Activated T-helper 1 cell treated with anti-CD3 and anti-CD28 coated beads, Interleukin-12 subunit alpha, Interleukin-12 subunit beta, Interleukin-2, Interleukin-4 antibody, amounts not matched to agents 30 ng/mL and 10 ng/mL and 1 ng/mL, durations not matched to agents 14 hours and 24 hours and 36 hours (primary cell): ENCODE measurements at regions not wholly inside any gene's neighbourhood (a gene's known extent, or its start where the extent isn't known, plus 50 kb on each side); places are given as distances from the start of the nearest gene placed in this dataset.

Experiments
- DNase-seq: peaks from one replicate; pipeline ENCODE4 v3.0.0; 2021; ENCODE audit warnings: low spot score
- H3K27ac Mint-ChIP-seq: one replicate; pipeline ENCODE4 v1.8.0; 2021; ENCODE audit warnings: mild to moderate bottlenecking, mixed read lengths
- H3K27me3 Mint-ChIP-seq: one replicate; pipeline ENCODE4 v1.8.0; 2022; ENCODE audit warnings: mild to moderate bottlenecking, moderate library complexity, mixed read lengths; ENCODE audit not compliant: insufficient read depth
- H3K36me3 Mint-ChIP-seq: one replicate; pipeline ENCODE4 v1.8.0; 2021; ENCODE audit warnings: low read depth, mixed read lengths
- H3K4me1 Mint-ChIP-seq: one replicate; pipeline ENCODE4 v1.8.0; 2021; ENCODE audit warnings: low read depth, mixed read lengths
- H3K4me3 Mint-ChIP-seq: one replicate; pipeline ENCODE4 v1.8.0; 2021; ENCODE audit warnings: mild to moderate bottlenecking, moderate library complexity, mixed read lengths
- H3K9me3 Mint-ChIP-seq: one replicate; pipeline ENCODE4 v1.8.0; 2021; ENCODE audit warnings: mixed read lengths
- intact Hi-C: fragments of 100-400 bp; cut with micrococcal nuclease; formaldehyde crosslinking; loops from one replicate; pipeline ENCODE4 v1.15.1; 2024

DNA sequence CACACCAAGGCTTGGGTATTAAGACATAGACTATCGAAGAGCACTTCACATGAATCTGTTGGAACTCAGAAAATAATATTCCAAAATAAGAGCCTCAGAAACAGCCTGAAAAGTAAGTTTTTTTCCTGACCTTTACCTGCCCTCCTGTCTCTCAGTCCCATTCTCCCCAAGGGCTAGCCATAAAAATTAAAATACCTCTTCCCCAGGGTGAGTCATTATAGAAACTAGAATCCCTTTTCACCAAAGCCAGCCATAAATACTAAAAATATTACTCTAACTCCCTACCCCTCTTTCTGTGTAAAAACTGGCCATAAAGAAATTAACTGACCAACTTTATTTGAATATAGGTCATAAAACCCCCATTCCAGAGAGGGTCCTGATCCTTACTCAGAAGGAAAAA lies 87.9 kb upstream of the TMEM106B start:
- intact Hi-C loops: no loop called here

DNA sequence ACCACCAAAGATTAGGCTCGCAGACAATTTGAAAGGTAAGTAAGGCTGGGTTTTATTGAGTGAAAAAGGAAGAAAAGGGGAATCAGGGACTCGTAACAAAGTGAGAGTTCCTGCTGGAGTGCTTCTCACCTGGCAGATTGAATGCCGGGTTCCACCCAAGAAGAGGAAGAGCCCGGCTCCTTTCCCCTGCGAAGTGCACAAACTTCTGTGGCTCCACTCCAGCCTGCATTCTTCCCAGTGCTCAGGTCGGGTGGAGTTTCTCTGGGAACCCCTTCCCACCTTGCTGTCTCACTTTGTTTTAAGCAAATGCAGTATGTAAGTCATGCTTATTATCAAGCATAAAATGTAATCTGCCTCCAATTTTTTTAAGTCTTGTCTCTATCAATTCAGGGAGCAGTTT lies 87.1 kb upstream of the TMEM106B start:
- no peak overlapping the region for H3K4me3 Mint-ChIP-seq
- H3K36me3 Mint-ChIP-seq: no peaks in the 10 kb centered on the region
- H3K27ac Mint-ChIP-seq: no peak overlapping the region
- H3K4me1 Mint-ChIP-seq: no peaks in the 10 kb centered on the region
- no peak for DNase-seq
- peaks cover 8% of the 10 kb centered on the region for H3K27me3 Mint-ChIP-seq
- intact Hi-C loops: no loop called here
- H3K9me3 Mint-ChIP-seq: no peaks in the 10 kb centered on the region

More for the DNA sequence above, 87.9 kb upstream of the TMEM106B start:
- Mint-ChIP-seq H3K9me3 (no peaks in the 10 kb centered on the region), H3K4me1 (no peaks in the 10 kb centered on the region), H3K4me3 (no peak overlapping the region), H3K36me3 (no peaks in the 10 kb centered on the region), H3K27me3 (peaks cover 11% of the 10 kb centered on the region), H3K27ac (no peak overlapping the region)
- no peak for DNase-seq

DNA sequence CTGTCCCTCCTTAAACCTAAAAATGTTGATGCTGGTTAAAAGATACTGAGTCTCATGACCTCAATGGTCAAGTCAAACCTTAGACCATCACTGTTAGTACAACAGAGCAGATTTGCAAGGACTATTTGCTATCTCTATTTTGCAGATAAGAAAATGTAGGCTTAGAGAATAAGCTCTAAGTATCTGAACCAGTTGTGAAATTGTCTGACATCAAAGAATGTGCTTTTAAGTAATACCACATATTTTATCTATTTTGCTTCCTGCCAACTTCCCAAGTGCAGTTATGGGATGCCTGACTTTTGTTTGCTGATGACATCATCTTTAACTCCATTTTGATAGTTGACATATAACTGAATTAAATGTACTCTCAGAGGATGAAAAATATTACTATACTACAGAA lies 83.6 kb upstream of the TMEM106B start:
- Mint-ChIP-seq H3K27me3 (peaks cover 8% of the 10 kb centered on the region), H3K4me3 (no peak overlapping the region), H3K4me1 (peaks cover 8% of the 10 kb centered on the region), H3K27ac (no peak overlapping the region), H3K9me3 (peaks cover 6% of the 10 kb centered on the region), H3K36me3 (no peaks in the 10 kb centered on the region)
- intact Hi-C loops: no loop called here
- no peak for DNase-seq

DNA sequence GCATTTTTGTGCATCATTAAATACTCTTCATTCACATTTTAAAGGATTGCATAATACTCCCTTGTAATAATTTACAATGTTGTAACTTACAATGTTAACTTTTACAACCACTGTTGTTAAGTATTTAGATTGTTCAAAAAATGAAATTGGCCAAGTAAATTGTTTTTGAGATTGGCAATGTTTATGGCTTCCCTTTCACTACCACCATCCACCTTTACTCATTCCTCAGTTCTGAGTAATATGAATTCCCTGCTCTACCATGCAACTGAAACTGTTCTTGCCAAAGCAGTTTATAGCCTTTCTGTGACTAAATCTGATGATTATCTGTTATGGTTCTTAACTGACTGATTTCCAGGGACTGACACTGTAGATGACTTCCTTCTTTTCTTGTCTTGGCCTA lies 80.5 kb upstream of the TMEM106B start:
- Mint-ChIP-seq H3K27ac (no peak overlapping the region), H3K9me3 (peaks cover 11% of the 10 kb centered on the region), H3K4me1 (peaks cover 8% of the 10 kb centered on the region), H3K4me3 (no peak overlapping the region), H3K36me3 (no peaks in the 10 kb centered on the region), H3K27me3 (no peaks in the 10 kb centered on the region)
- no peak for DNase-seq
- intact Hi-C loops: no loop called here

DNA sequence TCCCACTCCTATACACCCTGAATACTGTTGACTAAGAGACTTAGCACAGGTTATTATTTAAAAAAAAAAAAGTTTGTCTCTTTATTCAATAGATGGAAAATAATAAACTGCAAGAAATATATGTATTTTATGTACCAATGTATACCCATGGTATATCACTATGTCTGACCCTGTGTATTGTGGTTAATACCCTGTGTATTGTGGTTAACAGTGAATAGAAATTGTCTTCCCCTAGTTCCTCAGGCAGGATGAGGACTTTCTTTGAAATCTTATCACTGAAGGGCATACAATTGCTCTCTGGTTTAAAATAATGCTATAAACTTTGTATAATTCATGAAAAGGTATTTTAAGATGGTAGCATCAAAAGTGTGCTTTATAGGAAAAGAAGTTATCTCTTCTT lies 80.0 kb upstream of the TMEM106B start:
- intact Hi-C loops: no loop called here
- Mint-ChIP-seq H3K27ac (no peak overlapping the region), H3K36me3 (no peaks in the 10 kb centered on the region), H3K9me3 (peaks cover 11% of the 10 kb centered on the region), H3K27me3 (no peaks in the 10 kb centered on the region), H3K4me1 (peaks cover 8% of the 10 kb centered on the region), H3K4me3 (no peak overlapping the region)
- DNase-seq: no peak

DNA sequence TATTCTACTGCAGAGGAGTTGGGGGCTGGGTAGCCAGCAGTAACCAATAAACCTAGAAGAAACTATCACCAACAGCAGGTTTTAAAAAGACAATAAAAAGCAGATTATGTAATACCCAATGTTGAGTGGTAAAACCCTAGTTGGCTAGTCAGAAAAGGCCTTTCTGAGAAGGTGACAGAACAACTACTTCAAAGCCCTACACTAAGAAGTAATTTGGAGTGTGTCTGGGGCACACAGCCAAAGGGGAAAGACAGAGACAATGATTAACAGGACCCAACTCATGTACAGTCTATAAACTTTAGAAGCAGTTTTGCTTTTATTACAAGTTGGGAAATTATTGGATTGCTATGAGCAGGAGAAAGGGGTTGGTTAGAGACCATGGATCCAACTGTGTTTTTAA lies 77.2 kb upstream of the TMEM106B start:
- Mint-ChIP-seq H3K9me3 (peaks cover 11% of the 10 kb centered on the region), H3K4me3 (no peak overlapping the region), H3K27me3 (no peaks in the 10 kb centered on the region), H3K36me3 (no peaks in the 10 kb centered on the region), H3K27ac (no peak overlapping the region), H3K4me1 (peaks cover 8% of the 10 kb centered on the region)
- DNase-seq: no peak
- intact Hi-C loops: no loop called here

DNA sequence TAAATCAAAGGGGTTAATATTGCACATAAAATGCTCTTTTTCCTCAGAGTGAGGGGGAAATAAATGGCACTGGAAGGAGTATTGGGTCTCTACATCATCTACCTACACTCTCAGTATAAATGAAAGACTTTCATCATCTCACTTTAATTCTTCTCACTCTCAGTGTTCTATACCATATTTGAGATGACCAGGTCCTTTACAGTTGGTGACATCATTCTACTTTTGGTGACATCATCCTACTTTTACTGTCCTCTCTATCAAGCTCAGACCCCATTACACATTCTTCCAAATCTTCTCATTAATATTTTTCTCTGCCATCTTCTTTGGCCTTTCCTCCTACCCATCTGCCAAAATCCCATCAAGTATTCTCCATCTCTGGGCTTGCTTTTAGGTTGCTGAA lies 74.6 kb upstream of the TMEM106B start:
- Mint-ChIP-seq H3K27me3 (peaks cover 2% of the 10 kb centered on the region), H3K36me3 (no peaks in the 10 kb centered on the region), H3K4me1 (no peaks in the 10 kb centered on the region), H3K4me3 (no peak overlapping the region), H3K9me3 (peaks cover 11% of the 10 kb centered on the region), H3K27ac (no peak overlapping the region)
- intact Hi-C loops: no loop called here
- DNase-seq: no peak

DNA sequence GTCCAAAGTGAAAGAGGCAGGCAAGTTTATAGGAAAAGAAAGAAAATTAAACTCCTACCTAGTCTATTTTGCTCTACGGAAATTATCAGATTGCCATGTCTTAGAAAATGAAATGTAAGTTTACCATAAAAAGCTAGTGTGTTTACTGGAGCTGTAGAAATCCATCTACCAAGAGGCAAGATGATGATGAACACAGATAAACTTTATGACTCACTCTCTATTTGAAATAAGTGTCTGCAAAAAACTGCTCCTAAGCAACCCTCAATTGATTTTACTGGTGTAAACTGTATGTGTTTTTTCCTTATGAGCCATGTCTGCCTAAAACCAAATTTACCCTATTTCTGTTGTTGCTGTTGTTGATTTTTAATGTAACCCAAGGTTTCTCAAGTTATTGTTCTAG lies 73.8 kb upstream of the TMEM106B start:
- Mint-ChIP-seq H3K36me3 (no peaks in the 10 kb centered on the region), H3K27me3 (peaks cover 5% of the 10 kb centered on the region), H3K9me3 (peaks cover 6% of the 10 kb centered on the region), H3K27ac (no peak overlapping the region), H3K4me3 (no peak overlapping the region), H3K4me1 (no peaks in the 10 kb centered on the region)
- intact Hi-C loops: no loop called here
- DNase-seq: no peak

DNA sequence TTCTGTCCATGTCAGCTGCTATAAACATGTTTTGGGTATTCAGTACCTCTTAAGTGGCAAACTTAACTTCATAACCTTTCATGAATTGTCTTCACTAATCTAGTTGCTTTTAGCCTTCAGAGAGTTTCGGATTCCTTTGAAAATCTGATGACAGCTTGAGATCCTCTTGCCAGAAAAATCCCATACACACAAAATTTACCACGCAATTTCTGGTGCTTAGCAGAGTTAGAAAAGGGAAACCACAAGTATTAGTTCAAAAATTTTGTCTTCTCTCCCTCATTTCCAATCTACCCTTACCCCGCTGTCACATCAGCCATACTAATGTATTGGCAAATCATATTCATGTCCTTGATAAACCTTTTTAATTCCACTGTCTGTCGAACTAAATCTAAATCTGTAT lies 72.7 kb upstream of the TMEM106B start:
- Mint-ChIP-seq H3K27me3 (peaks cover 5% of the 10 kb centered on the region), H3K36me3 (no peaks in the 10 kb centered on the region), H3K27ac (no peak overlapping the region), H3K4me1 (no peaks in the 10 kb centered on the region), H3K4me3 (no peak overlapping the region), H3K9me3 (peaks cover 4% of the 10 kb centered on the region)
- DNase-seq: no peak
- intact Hi-C loops: no loop called here

DNA sequence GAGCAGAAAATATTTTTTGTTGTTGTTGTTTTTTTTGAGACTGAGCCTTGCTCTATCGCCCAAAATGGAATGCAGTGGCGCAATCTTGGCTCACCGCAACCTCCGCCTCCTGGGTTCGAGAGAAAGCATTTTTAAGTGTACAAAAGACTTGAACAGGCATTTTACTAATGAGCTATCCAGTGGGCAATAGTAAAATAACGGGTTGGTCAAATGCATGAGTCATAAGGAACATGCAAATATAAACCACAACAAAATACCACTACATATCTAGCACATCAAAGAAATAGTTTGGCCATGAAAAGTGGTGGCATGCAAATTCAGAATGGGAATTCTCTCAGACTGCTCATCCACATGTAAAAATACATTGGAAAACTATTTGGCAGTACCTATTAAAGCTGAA lies 71.7 kb upstream of the TMEM106B start:
- intact Hi-C loops: no loop called here
- DNase-seq: no peak
- Mint-ChIP-seq H3K27me3 (peaks cover 5% of the 10 kb centered on the region), H3K4me3 (no peak overlapping the region), H3K27ac (no peak overlapping the region), H3K36me3 (no peaks in the 10 kb centered on the region), H3K9me3 (peaks cover 4% of the 10 kb centered on the region), H3K4me1 (no peaks in the 10 kb centered on the region)

DNA sequence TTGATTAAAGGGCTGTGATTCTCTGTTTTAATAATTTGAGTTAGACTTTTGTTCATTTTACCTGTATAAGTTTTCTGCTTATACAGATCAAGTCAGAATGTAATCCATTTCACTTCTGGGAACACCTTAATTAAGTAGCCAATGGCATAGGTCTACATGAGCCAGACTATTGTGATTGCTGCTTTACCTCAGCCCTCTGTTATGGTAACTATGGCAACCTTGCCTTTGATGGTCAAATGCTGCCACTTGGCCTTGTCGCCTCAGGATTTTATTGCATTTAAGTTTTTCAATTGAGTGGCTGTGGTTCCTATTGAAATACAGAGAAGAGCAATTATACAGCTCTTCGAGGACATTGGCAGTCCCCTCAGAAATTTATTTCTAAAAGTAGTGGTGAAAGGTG lies 64.3 kb upstream of the TMEM106B start:
- Mint-ChIP-seq H3K9me3 (peaks cover 4% of the 10 kb centered on the region), H3K4me3 (no peak overlapping the region), H3K4me1 (no peaks in the 10 kb centered on the region), H3K27me3 (peaks cover 3% of the 10 kb centered on the region), H3K27ac (no peak overlapping the region), H3K36me3 (no peaks in the 10 kb centered on the region)
- intact Hi-C loops: no loop called here
- DNase-seq: no peak

DNA sequence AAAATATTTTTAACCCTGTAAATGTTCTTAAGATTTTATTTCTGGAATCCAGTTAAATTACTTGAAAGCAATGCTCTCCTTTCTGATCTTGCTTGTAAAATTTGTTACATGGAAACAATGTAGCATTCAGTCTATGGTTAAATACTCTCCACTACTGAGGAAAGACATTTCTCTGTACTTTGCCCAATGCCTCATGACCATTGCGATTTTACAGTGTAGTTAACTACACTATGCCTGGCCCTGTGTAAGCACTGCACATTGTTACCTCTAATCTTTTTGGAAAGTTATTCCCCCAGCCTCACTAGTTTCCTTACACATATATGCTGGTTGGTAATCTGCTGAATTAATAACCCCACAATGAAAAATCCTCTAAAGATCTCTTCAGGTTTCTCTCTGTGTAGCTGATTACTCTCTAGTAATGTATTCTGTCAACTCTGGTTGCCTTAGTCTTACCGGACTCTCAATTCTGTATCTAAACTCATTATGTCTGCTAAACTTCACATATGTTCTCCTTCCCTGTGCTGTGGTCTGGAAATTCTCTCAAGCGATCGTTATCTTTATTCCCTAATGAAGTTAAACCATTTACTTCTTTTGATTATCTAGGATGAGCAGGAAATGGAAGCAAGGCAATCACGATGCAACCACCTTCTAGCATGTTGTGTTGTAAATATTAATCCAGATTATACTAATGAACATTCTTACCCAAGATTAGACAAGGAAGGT lies 58.7 kb upstream of the TMEM106B start:
- no peaks in the 10 kb centered on the region for H3K9me3 Mint-ChIP-seq
- no peak for DNase-seq
- no peak overlapping the region for H3K4me3 Mint-ChIP-seq
- no peak overlapping the region for H3K27ac Mint-ChIP-seq
- intact Hi-C loops: no loop called here
- H3K4me1 Mint-ChIP-seq: no peaks in the 10 kb centered on the region
- no peaks in the 10 kb centered on the region for H3K36me3 Mint-ChIP-seq
- peaks cover 2% of the 10 kb centered on the region for H3K27me3 Mint-ChIP-seq

DNA sequence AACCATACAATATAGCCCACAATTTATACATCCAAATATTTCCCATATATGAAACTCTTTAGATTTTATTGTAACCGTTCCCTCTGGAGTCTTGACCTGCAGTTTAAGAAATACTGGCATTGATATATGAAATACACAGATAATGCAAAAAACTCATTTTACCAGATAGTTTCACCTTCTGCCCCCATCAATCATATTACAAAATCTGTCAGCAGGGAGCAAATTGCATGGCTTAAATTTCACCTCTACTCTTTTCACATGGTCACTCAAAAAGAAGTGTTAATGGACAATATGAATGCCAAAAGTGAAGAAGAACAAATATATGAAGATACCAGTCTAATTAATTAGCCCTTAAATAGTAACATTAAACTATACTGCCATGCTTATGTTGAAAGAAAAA lies 57.0 kb upstream of the TMEM106B start:
- intact Hi-C loops: no loop called here
- H3K9me3 Mint-ChIP-seq: no peaks in the 10 kb centered on the region
- no peaks in the 10 kb centered on the region for H3K36me3 Mint-ChIP-seq
- no peak overlapping the region for H3K4me3 Mint-ChIP-seq
- no peak for DNase-seq
- peaks cover 7% of the 10 kb centered on the region for H3K27me3 Mint-ChIP-seq
- H3K27ac Mint-ChIP-seq: no peak overlapping the region
- H3K4me1 Mint-ChIP-seq: no peaks in the 10 kb centered on the region

DNA sequence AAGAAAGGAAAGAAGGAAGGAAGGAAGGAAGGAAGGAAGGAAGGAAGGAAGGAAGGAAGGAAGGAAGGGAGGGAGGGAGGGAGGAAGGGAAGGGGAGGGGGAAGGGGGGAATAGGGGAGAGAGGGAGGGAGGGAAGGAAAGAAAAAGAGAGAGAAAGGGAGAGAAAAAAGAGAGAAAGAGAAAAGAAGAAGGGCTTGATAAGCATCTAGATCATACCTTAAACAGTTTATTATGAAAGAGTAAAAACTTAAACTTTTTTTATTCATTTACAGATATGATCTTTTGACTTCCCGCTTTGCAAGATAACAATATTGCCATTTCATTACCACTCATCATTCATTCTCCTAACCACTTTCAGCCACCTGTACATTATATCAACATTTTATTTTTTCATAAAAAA lies 53.6 kb upstream of the TMEM106B start:
- H3K4me1 Mint-ChIP-seq: no peaks in the 10 kb centered on the region
- intact Hi-C loops: no loop called here
- no peaks in the 10 kb centered on the region for H3K36me3 Mint-ChIP-seq
- no peak overlapping the region for H3K27ac Mint-ChIP-seq
- H3K27me3 Mint-ChIP-seq: peaks cover 7% of the 10 kb centered on the region
- H3K9me3 Mint-ChIP-seq: no peaks in the 10 kb centered on the region
- no peak overlapping the region for H3K4me3 Mint-ChIP-seq
- no peak for DNase-seq
